PFSK-1 (cell line): ENCODE measurements at regions not wholly inside any gene's neighbourhood (a gene's known extent, or its start where the extent isn't known, plus 50 kb on each side); places are given as distances from the start of the nearest gene placed in this dataset.

Experiments
- FOXP2 ChIP-seq: optimal IDR thresholded peaks from 2 replicates; pipeline ENCODE3; 2011; ENCODE audit warnings: borderline replicate concordance, control low read depth, inconsistent platforms; ENCODE audit not compliant: insufficient read depth; ENCODE audit errors: extremely low read length, extremely low read depth
- POLR2AphosphoS5 ChIP-seq: IDR thresholded peaks from 2 replicates; pipeline ENCODE4 v1.6.1; 2012; ENCODE audit warnings: low read depth, mild to moderate bottlenecking, control low read depth, low read length, moderate library complexity
- SIN3A ChIP-seq: IDR thresholded peaks from 2 replicates; pipeline ENCODE4 v1.6.1; 2012; ENCODE audit warnings: mild to moderate bottlenecking, low read length, moderate library complexity, borderline replicate concordance; ENCODE audit not compliant: insufficient read depth
- TAF1 ChIP-seq: IDR thresholded peaks from 2 replicates; pipeline ENCODE4 v1.6.1; 2012; ENCODE audit warnings: low read length, control low read depth, borderline replicate concordance; ENCODE audit not compliant: insufficient read depth
- TF ChIP-seq, protein P1 (sequence below), 2 experiments: IDR thresholded peaks; 2 replicates each; pipeline versions ENCODE4 v1.6.1 to v1.8.0; 2011 to 2012; ENCODE audit warnings: low read depth in 2 of 2, low read length in 2 of 2, control low read depth in 1 of 2, inconsistent platforms in 1 of 2, mild to moderate bottlenecking in 1 of 2, moderate library complexity in 1 of 2; ENCODE audit not compliant: insufficient read depth in 1 of 2

- no peak for TF ChIP-seq FOXP2
- TF ChIP-seq, protein P1, sequence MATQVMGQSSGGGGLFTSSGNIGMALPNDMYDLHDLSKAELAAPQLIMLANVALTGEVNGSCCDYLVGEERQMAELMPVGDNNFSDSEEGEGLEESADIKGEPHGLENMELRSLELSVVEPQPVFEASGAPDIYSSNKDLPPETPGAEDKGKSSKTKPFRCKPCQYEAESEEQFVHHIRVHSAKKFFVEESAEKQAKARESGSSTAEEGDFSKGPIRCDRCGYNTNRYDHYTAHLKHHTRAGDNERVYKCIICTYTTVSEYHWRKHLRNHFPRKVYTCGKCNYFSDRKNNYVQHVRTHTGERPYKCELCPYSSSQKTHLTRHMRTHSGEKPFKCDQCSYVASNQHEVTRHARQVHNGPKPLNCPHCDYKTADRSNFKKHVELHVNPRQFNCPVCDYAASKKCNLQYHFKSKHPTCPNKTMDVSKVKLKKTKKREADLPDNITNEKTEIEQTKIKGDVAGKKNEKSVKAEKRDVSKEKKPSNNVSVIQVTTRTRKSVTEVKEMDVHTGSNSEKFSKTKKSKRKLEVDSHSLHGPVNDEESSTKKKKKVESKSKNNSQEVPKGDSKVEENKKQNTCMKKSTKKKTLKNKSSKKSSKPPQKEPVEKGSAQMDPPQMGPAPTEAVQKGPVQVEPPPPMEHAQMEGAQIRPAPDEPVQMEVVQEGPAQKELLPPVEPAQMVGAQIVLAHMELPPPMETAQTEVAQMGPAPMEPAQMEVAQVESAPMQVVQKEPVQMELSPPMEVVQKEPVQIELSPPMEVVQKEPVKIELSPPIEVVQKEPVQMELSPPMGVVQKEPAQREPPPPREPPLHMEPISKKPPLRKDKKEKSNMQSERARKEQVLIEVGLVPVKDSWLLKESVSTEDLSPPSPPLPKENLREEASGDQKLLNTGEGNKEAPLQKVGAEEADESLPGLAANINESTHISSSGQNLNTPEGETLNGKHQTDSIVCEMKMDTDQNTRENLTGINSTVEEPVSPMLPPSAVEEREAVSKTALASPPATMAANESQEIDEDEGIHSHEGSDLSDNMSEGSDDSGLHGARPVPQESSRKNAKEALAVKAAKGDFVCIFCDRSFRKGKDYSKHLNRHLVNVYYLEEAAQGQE (IDR thresholded peaks at IDR 0.05; ENCODE audit: insufficient read depth in 1 of 2, low read depth in 2 of 2, low read length in 2 of 2), result no peak
- no peak for TF ChIP-seq TAF1
- TF ChIP-seq POLR2AphosphoS5, result no peak
- TF ChIP-seq SIN3A, result no peak
These were observed 703.5 kb upstream of the CITED2 start for GRCh38 chr6:140077827-140078560.

- TF ChIP-seq FOXP2 (no peak), SIN3A (no peak), POLR2AphosphoS5 (no peak), TAF1 (no peak)
- TF ChIP-seq, protein P1 (IDR thresholded peaks at IDR 0.05; ENCODE audit: insufficient read depth in 1 of 2, low read depth in 2 of 2, low read length in 2 of 2), result no peak
These were observed 701.7 kb upstream of the CITED2 start for GRCh38 chr6:140076105-140076504.

DNA sequence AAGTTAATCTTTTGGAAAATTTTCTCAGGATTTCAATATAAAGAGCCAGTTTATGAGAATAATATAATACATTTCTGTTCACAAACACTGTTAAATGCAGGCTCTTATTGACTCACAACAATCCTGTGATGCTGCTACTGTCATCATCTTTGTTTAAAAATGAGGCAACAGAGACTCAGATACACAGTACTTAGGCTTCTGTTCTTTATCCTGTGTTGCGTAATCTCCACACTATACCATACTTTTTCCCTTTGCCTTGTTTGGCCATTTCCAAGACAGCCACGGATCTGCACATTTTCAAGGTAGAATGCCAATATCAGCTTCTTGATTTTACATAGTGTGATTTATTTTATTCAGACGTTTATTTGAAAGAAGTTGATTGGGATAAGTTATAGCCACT, 699.0 kb upstream of the CITED2 start:
- TF ChIP-seq TAF1 (no peak), FOXP2 (no peak), POLR2AphosphoS5 (no peak), SIN3A (no peak)
- TF ChIP-seq, protein P1 (IDR thresholded peaks at IDR 0.05; ENCODE audit: insufficient read depth in 1 of 2, low read depth in 2 of 2, low read length in 2 of 2), result no peak

- TF ChIP-seq FOXP2 (no peak), SIN3A (peak; percentile 20; the same call in 1 of the 2 replicates), POLR2AphosphoS5 (no peak), TAF1 (no peak)
These were observed 697.2 kb upstream of the CITED2 start for GRCh38 chr6:140071601-140072062.

GRCh38 chr6:140070846-140071473, 696.5 kb upstream of the CITED2 start:
- TF ChIP-seq TAF1, result peak; percentile 20; the same call in 1 of the 2 replicates
- TF ChIP-seq, protein P1 (IDR thresholded peaks at IDR 0.05; ENCODE audit: insufficient read depth in 1 of 2, low read depth in 2 of 2, low read length in 2 of 2), result no peak
